ENCODE measurements at regions not wholly inside any gene's neighbourhood (a gene's known extent, or its start where the extent isn't known, plus 50 kb on each side); places are given as distances from the start of the nearest gene placed in this dataset.

GRCh38 chrX:928606-929005 is 283.8 kb downstream of the CRLF2 start:
- in situ Hi-C loops (cut with MboI; ENCODE audit: low sequenced_read_pairs) (no loop called here), dilution Hi-C loops (cut with HindIII; ENCODE audit: low sequenced_read_pairs, unreplicated experiment) (no loop called here), intact Hi-C loops (cut with micrococcal nuclease) (no loop called here)
- no peaks in the 10 kb centered on the region for H3K9me1 ChIP-seq (ENCODE audit: insufficient read depth, low read length)
- no peak overlapping the region for H4K91ac ChIP-seq (ENCODE audit: insufficient read depth, low read depth, low read length)
- H3K56ac ChIP-seq (ENCODE audit: extremely low read depth, insufficient read depth, low read length) = no peak overlapping the region
- H2AFZ ChIP-seq (replicated peaks; ENCODE audit: low read length, poor library complexity) = no peak overlapping the region
- H3K36me3 ChIP-seq (ENCODE audit: control insufficient read depth, insufficient read depth, low read length) = no peaks in the 10 kb centered on the region
- H3K23ac ChIP-seq (ENCODE audit: low read depth, low read length) = no peak overlapping the region
- H3K4me2 ChIP-seq (ENCODE audit: low read depth, low read length) = no peak overlapping the region
- H2BK5ac ChIP-seq (ENCODE audit: low read depth, low read length, poor library complexity, severe bottlenecking) = no peak overlapping the region
- POLR2A ChIA-PET (ENCODE audit: unreplicated experiment) = no interaction called here
- TF ChIP-seq BHLHE40 (IDR thresholded peaks at IDR 0.05; ENCODE audit: low read depth, low read length) (no peak), MAZ (IDR thresholded peaks at IDR 0.05; ENCODE audit: borderline replicate concordance, low read depth, low read length) (no peak), RAD21 (IDR thresholded peaks at IDR 0.05; ENCODE audit: low read length) (no peak), CEBPB (IDR thresholded peaks at IDR 0.05; ENCODE audit: low read depth, low read length) (no peak), ELK1 (IDR thresholded peaks at IDR 0.05; ENCODE audit: borderline replicate concordance, low read depth, low read length) (no peak), USF2 (IDR thresholded peaks at IDR 0.05; ENCODE audit: low read depth, low read length) (no peak), CHD1 (IDR thresholded peaks at IDR 0.05; ENCODE audit: low read depth, low read length) (no peak), MXI1 (IDR thresholded peaks at IDR 0.05; ENCODE audit: borderline replicate concordance, low read depth, low read length) (no peak), RCOR1 (IDR thresholded peaks at IDR 0.05; ENCODE audit: insufficient replicate concordance, low read length) (no peak), POLR2A (IDR thresholded peaks at IDR 0.05; ENCODE audit: low read depth, low read length) (no peak)
- H2BK120ac ChIP-seq (ENCODE audit: low read depth, low read length) = no peak overlapping the region
- no peaks in the 10 kb centered on the region for H3K79me1 ChIP-seq (ENCODE audit: low read depth in 1 of 2, low read length in 2 of 2)
- H3K27me3 ChIP-seq (ENCODE audit: control insufficient read depth, insufficient read depth, low read length) = no peaks in the 10 kb centered on the region
- H3K4me3 ChIP-seq (ENCODE audit: insufficient read depth, low read depth, low read length) = no peak overlapping the region
- CTCF ChIA-PET = no interaction called here
- H2AK9ac ChIP-seq (replicated peaks; ENCODE audit: low read depth, low read length, poor library complexity) = no peak overlapping the region
- H3K9ac ChIP-seq (ENCODE audit: low read depth, low read length) = no peak overlapping the region
- BruUV-seq (replicated peaks) = no TSS peak
- no peaks in the 10 kb centered on the region for H4K20me1 ChIP-seq (ENCODE audit: insufficient read depth, low read length)
- no peak overlapping the region for H2BK20ac ChIP-seq (ENCODE audit: low read depth, low read length)
- no peak overlapping the region for H3K27ac ChIP-seq (ENCODE audit: insufficient read depth, low read length)
- no peak for DNase-seq
- WGBS, 2 experiments (ENCODE audit: extremely low coverage in 2 of 2, insufficient read length in 1 of 2) = 100% methylated on average over 1 of the region's 4 CpGs; no CpG with 5 or more reads in 1 of the 2 experiments
- ATAC-seq (ENCODE audit: low read depth) = no peak
- H3K9me3 ChIP-seq (ENCODE audit: control insufficient read depth, insufficient read depth, low read length) = peaks cover 14% of the 10 kb centered on the region
- no peak overlapping the region for H3K18ac ChIP-seq (ENCODE audit: low read depth, low read length)
- no peak overlapping the region for H3K4ac ChIP-seq (ENCODE audit: low read depth, low read length)
- H4K8ac ChIP-seq (ENCODE audit: low read depth in 2 of 2, low read length in 2 of 2) = no peak overlapping the region
- no peak overlapping the region for H4K5ac ChIP-seq (ENCODE audit: low read depth, low read length)
- H2BK15ac ChIP-seq (ENCODE audit: low read depth, low read length) = no peak overlapping the region
- H3K4me1 ChIP-seq (ENCODE audit: control insufficient read depth, insufficient read depth, low read length) = no peaks in the 10 kb centered on the region
- H3K14ac ChIP-seq (replicated peaks; ENCODE audit: low read depth, low read length) = no peak overlapping the region
- no peak overlapping the region for H2AK5ac ChIP-seq (ENCODE audit: low read depth, low read length)
